Heart left ventricle (tissue), 16 donors: ENCODE measurements at regions not wholly inside any gene's neighbourhood (a gene's known extent, or its start where the extent isn't known, plus 50 kb on each side); places are given as distances from the start of the nearest gene placed in this dataset.

Experiments
- ATAC-seq, 4 donors: fragments of 200-7000 bp; cut with Tn5 transposase; one replicate each; pipeline ENCODE4 v1.9.1; 2020 to 2022; ENCODE audit warnings: moderate library complexity in 4 of 4, mild to moderate bottlenecking in 3 of 4, moderate number of reproducible peaks in 1 of 4
- DNase-seq, 5 donors: peaks; one replicate each; pipeline ENCODE4 v3.0.0-alpha.2; 2020
- H3K27ac ChIP-seq, 12 donors: fragments of 200-600 bp; sonication (generic) in 4 of 12; one replicate each; pipeline versions ENCODE4 v1.5.0 to v1.8.0; 2016 to 2022; ENCODE audit warnings: mild to moderate bottlenecking in 2 of 12
- H3K27me3 ChIP-seq, 9 donors: fragments of 200-600 bp; sonication (generic) in 2 of 9; one replicate each; pipeline versions ENCODE4 v1.5.1 to v1.8.0; 2016 to 2022; ENCODE audit warnings: mild to moderate bottlenecking in 3 of 9
- H3K36me3 ChIP-seq, 9 donors: fragments of 200-600 bp; sonication (generic) in 2 of 9; one replicate each; pipeline versions ENCODE4 v1.5.0 to v1.8.0; 2018 to 2022; ENCODE audit warnings: mild to moderate bottlenecking in 2 of 9
- H3K4me1 ChIP-seq, 12 donors: fragments of 200-600 bp; sonication (generic) in 4 of 12; one replicate each; pipeline versions ENCODE4 v1.5.0 to v1.8.0; 2016 to 2022; ENCODE audit warnings: mild to moderate bottlenecking in 3 of 12
- H3K4me3 ChIP-seq, 12 donors: fragments of 200-600 bp; sonication (generic) in 4 of 12; one replicate each; pipeline versions ENCODE4 v1.5.0 to v1.8.0; 2017 to 2022; ENCODE audit warnings: mild to moderate bottlenecking in 9 of 12, moderate library complexity in 4 of 12
- H3K9me3 ChIP-seq, 12 donors: fragments of 200-600 bp; sonication (generic) in 4 of 12; one replicate each; pipeline versions ENCODE4 v1.5.0 to v1.8.0; 2016 to 2022; ENCODE audit warnings: mild to moderate bottlenecking in 1 of 12
- CTCF ChIP-seq, 12 donors: fragments of 200-600 bp; sonication (generic) in 4 of 12; IDR thresholded peaks; one replicate each; pipeline versions ENCODE4 v1.5.0 to v1.8.0; 2018 to 2022; ENCODE audit warnings: antibody characterized with exemption in 12 of 12, mild to moderate bottlenecking in 5 of 12
- POLR2A ChIP-seq, 2 donors: fragments of 450-650 bp; IDR thresholded peaks; one replicate each; pipeline ENCODE4 v1.6.1; 2017; ENCODE audit warnings: antibody characterized with exemption in 2 of 2, mild to moderate bottlenecking in 2 of 2, moderate library complexity in 2 of 2
- WGBS, 4 donors: extraction: QIAGEN DNeasy Blood & Tissue Kit in 2 of 4; methylation state at CpG; one replicate each; pipeline versions ENCODE4 v1.1.5 to v1.1.7; 2013 to 2018; 5-methylcytosine and 5-hydroxymethylcytosine counted together
- intact Hi-C, 10 donors: fragments of 100-400 bp; cut with DNase I; formaldehyde crosslinking; loops; one replicate each; pipeline versions ENCODE4 v1.11.1 to v1.14.2; 2022
- donor health status: ischemic (EF 13 %, LVEDD 7.1; RV severe dilation, severe dysfunction).
- donor health status: healthy with polysubstance abuse.
- donor health status: DM: no; HTN: yes; CAD: no.
- donor health status: DM: no; HTN: no; CAD: no.
- donor health status: ischemic (EF 25% LVEDD 6.9; RV normal size, moderate dysfunction).
- donor health status: ischemic (EF 25% LVEDD 5.7; RV mildly dilated, moderate dysfunction).
- donor health status: healthy.
- donor health status: DM: yes; HTN: yes; CAD: no.
- donor health status: ischemic (EF 35%, LVEDD 5.7; RV mildly dilated, moderate dysfunction).
- donor health status: nonischemic (EF 11% LVEDD 7.7; RV severe dilation, severe dysfunction).
- donor health status: DM: yes; HTN: yes; CAD: no.
- donor health status: PGD.
- donor health status: ischemic (EF 29% LVEDD 5.4; RV normal size, mild dysfunction).
- donor health status: nonischemic (EF 23%, LVEDD 6.1; RV moderate dilation, normal function).

GRCh38 chr3:99159220-99159762 is 257.8 kb upstream of the DCBLD2 start:
- H3K36me3 ChIP-seq, result no peaks in the 10 kb centered on the region
- intact Hi-C loops, result no loop called here
- no peak overlapping the region for H3K27ac ChIP-seq
- H3K4me1 ChIP-seq, result no peaks in the 10 kb centered on the region
- H3K27me3 ChIP-seq, result no peaks in the 10 kb centered on the region
- ATAC-seq (no peak), DNase-seq (no peak)
- TF ChIP-seq CTCF (IDR thresholded peaks at IDR 0.05), result no peak
- no peak for TF ChIP-seq POLR2A (IDR thresholded peaks at IDR 0.05)
- peaks cover 0 to 30% (median 13%) of the 10 kb centered on the region in 12 donors for H3K9me3 ChIP-seq
- H3K4me3 ChIP-seq, result no peak overlapping the region

- no peak for ATAC-seq
- WGBS, 4 donors, result 69 to 84% (median 79%) methylated on average over 1 of the region's 1 CpG
- intact Hi-C loops, result no loop called here
Measured at GRCh38 chr3:99145031-99145430, 243.5 kb upstream of the DCBLD2 start.

GRCh38 chr3:99143493-99143892 is 242.0 kb upstream of the DCBLD2 start:
- ATAC-seq, result no peak
- 47 to 61% (median 58%) methylated on average over 3 of the region's 3 CpGs for WGBS, 4 donors
- DNase-seq, result no peak
- intact Hi-C loops, result no loop called here
- Histone ChIP-seq H3K27ac (no peak overlapping the region), H3K27me3 (no peaks in the 10 kb centered on the region), H3K36me3 (no peaks in the 10 kb centered on the region), H3K4me1 (no peaks in the 10 kb centered on the region), H3K9me3 (no peaks in the 10 kb centered on the region), H3K4me3 (no peak overlapping the region)
- TF ChIP-seq CTCF (IDR thresholded peaks at IDR 0.05) (no peak), POLR2A (IDR thresholded peaks at IDR 0.05) (no peak)

More at GRCh38 chr3:99145031-99145430, 243.5 kb upstream of the DCBLD2 start:
- no peak for DNase-seq
- Histone ChIP-seq H3K27me3 (no peaks in the 10 kb centered on the region), H3K4me3 (no peak overlapping the region), H3K36me3 (no peaks in the 10 kb centered on the region), H3K9me3 (no peaks in the 10 kb centered on the region), H3K27ac (no peak overlapping the region), H3K4me1 (no peaks in the 10 kb centered on the region)
- no peak for TF ChIP-seq CTCF (IDR thresholded peaks at IDR 0.05)
- TF ChIP-seq POLR2A (IDR thresholded peaks at IDR 0.05), result no peak

- ATAC-seq (no peak), DNase-seq (no peak)
- Histone ChIP-seq H3K36me3 (no peaks in the 10 kb centered on the region), H3K4me1 (no peaks in the 10 kb centered on the region), H3K4me3 (no peak overlapping the region), H3K9me3 (no peaks in the 10 kb centered on the region), H3K27ac (no peak overlapping the region), H3K27me3 (no peaks in the 10 kb centered on the region)
- TF ChIP-seq POLR2A (IDR thresholded peaks at IDR 0.05), result no peak
- no peak for TF ChIP-seq CTCF (IDR thresholded peaks at IDR 0.05)
- intact Hi-C loops, result no loop called here
Measured at GRCh38 chr3:99134986-99135385, 233.5 kb upstream of the DCBLD2 start.
